ACHN (cell line): ENCODE measurements at regions not wholly inside any gene's neighbourhood (a gene's known extent, or its start where the extent isn't known, plus 50 kb on each side); places are given as distances from the start of the nearest gene placed in this dataset.
A peak's percentile ranks its signal among the peaks of the same experiment; 100 is the strongest.
"Not testable (repeated sequence)": the region's sequence is repeated elsewhere in the genome, so short reads cannot be mapped to it uniquely, and the experiment has no call there.

Experiments used
- DNase-seq: peaks from one replicate; pipeline ENCODE4 v3.0.0-alpha.2; 2015
- in situ Hi-C: cut with HindIII; loops from 2 replicates; pipeline ENCODE4 v1.10.0; 2017; ENCODE audit warnings: low sequenced_read_pairs, low pct_ligation_motif_present, low pct_unique_long_range_greater_than_20kb

GRCh38 chr5:92944337-92944736 is 636.7 kb downstream of the NR2F1-AS1 start:
- in situ Hi-C loops: no loop called here
- no peak for DNase-seq

- in situ Hi-C loops: no loop called here
- no peak for DNase-seq
Measured at GRCh38 chr5:92942762-92943161, 638.3 kb downstream of the NR2F1-AS1 start.

- no peak for DNase-seq
Measured at GRCh38 chr5:92941806-92942205, 639.2 kb downstream of the NR2F1-AS1 start.

GRCh38 chr5:92939428-92939827 is 641.6 kb downstream of the NR2F1-AS1 start:
- DNase-seq: no peak
- in situ Hi-C loops: no loop called here

More at GRCh38 chr5:92941806-92942205, 639.2 kb downstream of the NR2F1-AS1 start:
- in situ Hi-C loops: no loop called here

- in situ Hi-C loops, DNase-seq: not testable (repeated sequence)
Measured at GRCh38 chr5:92937396-92937795, 643.6 kb downstream of the NR2F1-AS1 start.

GRCh38 chr5:92930057-92930456 is 651.0 kb downstream of the NR2F1-AS1 start:
- no peak for DNase-seq
- in situ Hi-C loops: no loop called here

- in situ Hi-C loops: no loop called here
Measured at GRCh38 chr5:92927291-92927778, 653.7 kb downstream of the NR2F1-AS1 start.

GRCh38 chr5:92923885-92924284 is 657.1 kb downstream of the NR2F1-AS1 start:
- in situ Hi-C loops: no loop called here
- DNase-seq: no peak

More at GRCh38 chr5:92927291-92927778, 653.7 kb downstream of the NR2F1-AS1 start:
- DNase-seq: no peak

GRCh38 chr5:92922231-92922967 is 658.6 kb downstream of the NR2F1-AS1 start:
- DNase-seq: no peak
- in situ Hi-C loops: no loop called here

GRCh38 chr5:92917044-92917443 is 664.0 kb downstream of the NR2F1-AS1 start:
- DNase-seq: no peak
- in situ Hi-C loops: no loop called here

GRCh38 chr5:92916036-92916435 is 665.0 kb downstream of the NR2F1-AS1 start:
- no peak for DNase-seq
- in situ Hi-C loops: no loop called here

- in situ Hi-C loops: no loop called here
- no peak for DNase-seq
Measured at GRCh38 chr5:92912283-92912682, 668.7 kb downstream of the NR2F1-AS1 start.

- no peak for DNase-seq
- in situ Hi-C loops: no loop called here
Measured at GRCh38 chr5:92911851-92912250, 669.2 kb downstream of the NR2F1-AS1 start.

GRCh38 chr5:92911293-92911692 is 669.7 kb downstream of the NR2F1-AS1 start:
- in situ Hi-C loops: no loop called here
- no peak for DNase-seq

GRCh38 chr5:92909602-92909962 is 671.4 kb downstream of the NR2F1-AS1 start:
- in situ Hi-C loops: no loop called here
- DNase-seq: peak; percentile 12

GRCh38 chr5:92908952-92909601 is 671.9 kb downstream of the NR2F1-AS1 start:
- in situ Hi-C loops: no loop called here
- DNase-seq: no peak

- no peak for DNase-seq
- in situ Hi-C loops: no loop called here
Measured at GRCh38 chr5:92907938-92908606, 672.9 kb downstream of the NR2F1-AS1 start.

GRCh38 chr5:92906798-92907376 is 674.1 kb downstream of the NR2F1-AS1 start:
- in situ Hi-C loops: no loop called here
- DNase-seq: no peak

- no peak for DNase-seq
- in situ Hi-C loops: no loop called here
Measured at GRCh38 chr5:92904021-92904420, 677.0 kb downstream of the NR2F1-AS1 start.
